ENCODE measurements at regions not wholly inside any gene's neighbourhood (a gene's known extent, or its start where the extent isn't known, plus 50 kb on each side); places are given as distances from the start of the nearest gene placed in this dataset.

GRCh38 chr13:34250151-34250670 is 432.3 kb downstream of the RFC3 start:
- DNase-seq (ENCODE audit: low spot score), result no peak
- Histone ChIP-seq H3K36me3 (ENCODE audit: control insufficient read depth in 4 of 4, insufficient read depth in 3 of 4, low read depth in 1 of 4, low read length in 3 of 4) (no peaks in the 10 kb centered on the region), H3K27me3 (ENCODE audit: control insufficient read depth in 4 of 4, insufficient read depth in 4 of 4, low read length in 3 of 4) (no peaks in the 10 kb centered on the region), H3K27ac (ENCODE audit: low read depth in 1 of 2, low read length in 2 of 2) (no peak overlapping the region), H3K4me1 (ENCODE audit: control insufficient read depth in 4 of 4, insufficient read depth in 4 of 4, low read length in 3 of 4) (no peaks in the 10 kb centered on the region), H3K4me3 (ENCODE audit: low read depth in 1 of 3, low read length in 3 of 3) (no peak overlapping the region), H3K9me3 (ENCODE audit: control insufficient read depth in 4 of 4, low read length in 3 of 4) (peaks cover 0 to 3% (median 2%) of the 10 kb centered on the region in 4 donors), H3K9ac (ENCODE audit: low read depth in 1 of 2, low read length in 2 of 2) (no peak overlapping the region)
- WGBS, result 88% methylated on average over 3 of the region's 3 CpGs
- TF ChIP-seq GABPA (IDR thresholded peaks at IDR 0.05 in 1 of 2, conservative IDR thresholded peaks at IDR 0.05 in 1 of 2) (no peak), FOXA1 (IDR thresholded peaks at IDR 0.05) (no peak), SP1 (IDR thresholded peaks at IDR 0.05) (no peak), ATF3 (IDR thresholded peaks at IDR 0.05) (no peak), JUND (IDR thresholded peaks at IDR 0.05) (no peak), ZBTB33 (IDR thresholded peaks at IDR 0.05) (no peak), HNF4G (IDR thresholded peaks at IDR 0.05) (no peak), REST (IDR thresholded peaks at IDR 0.05) (no peak), FOXA2 (IDR thresholded peaks at IDR 0.05) (no peak), TAF1 (conservative IDR thresholded peaks at IDR 0.05) (no peak), RAD21 (IDR thresholded peaks at IDR 0.05) (no peak), HNF4A (conservative IDR thresholded peaks at IDR 0.05) (no peak), RXRA (IDR thresholded peaks at IDR 0.05) (no peak), NR2F2 (IDR thresholded peaks at IDR 0.05) (no peak), YY1 (IDR thresholded peaks at IDR 0.05) (no peak), CTCF (IDR thresholded peaks at IDR 0.05; ENCODE audit: low read depth, low read length, missing input control) (no peak), EGR1 (IDR thresholded peaks at IDR 0.05; ENCODE audit: low read depth in 2 of 2) (no peak), MAX (IDR thresholded peaks at IDR 0.05) (no peak)

Data from liver (tissue), 8 donors.